ENCODE measurements at regions not wholly inside any gene's neighbourhood (a gene's known extent, or its start where the extent isn't known, plus 50 kb on each side); places are given as distances from the start of the nearest gene placed in this dataset.
A peak's percentile ranks its signal among the peaks of the same experiment; 100 is the strongest.

DNA sequence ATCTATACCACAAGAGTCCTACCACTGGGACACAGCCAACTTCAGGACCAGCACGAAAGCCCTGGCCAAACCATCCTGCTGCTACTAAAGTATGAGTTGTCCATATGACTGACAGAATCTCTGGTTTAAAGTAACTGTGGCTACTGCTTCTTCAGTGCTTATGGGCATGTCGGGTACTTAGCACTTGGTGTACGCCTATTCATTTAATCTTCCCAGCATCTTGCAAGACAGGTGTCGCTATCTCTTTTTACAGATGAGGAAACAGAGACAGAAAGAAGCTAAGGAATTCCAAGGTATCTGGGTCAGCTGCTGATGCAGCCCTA lies 203.4 kb upstream of the ID2 start:
- H3K9me3 Mint-ChIP-seq: no peaks in the 10 kb centered on the region
- TF ChIP-seq, protein P1, sequence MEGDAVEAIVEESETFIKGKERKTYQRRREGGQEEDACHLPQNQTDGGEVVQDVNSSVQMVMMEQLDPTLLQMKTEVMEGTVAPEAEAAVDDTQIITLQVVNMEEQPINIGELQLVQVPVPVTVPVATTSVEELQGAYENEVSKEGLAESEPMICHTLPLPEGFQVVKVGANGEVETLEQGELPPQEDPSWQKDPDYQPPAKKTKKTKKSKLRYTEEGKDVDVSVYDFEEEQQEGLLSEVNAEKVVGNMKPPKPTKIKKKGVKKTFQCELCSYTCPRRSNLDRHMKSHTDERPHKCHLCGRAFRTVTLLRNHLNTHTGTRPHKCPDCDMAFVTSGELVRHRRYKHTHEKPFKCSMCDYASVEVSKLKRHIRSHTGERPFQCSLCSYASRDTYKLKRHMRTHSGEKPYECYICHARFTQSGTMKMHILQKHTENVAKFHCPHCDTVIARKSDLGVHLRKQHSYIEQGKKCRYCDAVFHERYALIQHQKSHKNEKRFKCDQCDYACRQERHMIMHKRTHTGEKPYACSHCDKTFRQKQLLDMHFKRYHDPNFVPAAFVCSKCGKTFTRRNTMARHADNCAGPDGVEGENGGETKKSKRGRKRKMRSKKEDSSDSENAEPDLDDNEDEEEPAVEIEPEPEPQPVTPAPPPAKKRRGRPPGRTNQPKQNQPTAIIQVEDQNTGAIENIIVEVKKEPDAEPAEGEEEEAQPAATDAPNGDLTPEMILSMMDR (IDR thresholded peaks at IDR 0.05; ENCODE audit: unreplicated experiment in 3 of 3): no peak
- no peaks in the 10 kb centered on the region for H3K4me1 Mint-ChIP-seq
- H3K27me3 Mint-ChIP-seq (ENCODE audit: low read depth): no peaks in the 10 kb centered on the region
- no peak overlapping the region for H3K4me3 Mint-ChIP-seq
- H3K27ac Mint-ChIP-seq: peak overlapping the region in 1 of 3 experiments; percentile 70
- H3K36me3 Mint-ChIP-seq (ENCODE audit: low read depth): no peaks in the 10 kb centered on the region

DNA sequence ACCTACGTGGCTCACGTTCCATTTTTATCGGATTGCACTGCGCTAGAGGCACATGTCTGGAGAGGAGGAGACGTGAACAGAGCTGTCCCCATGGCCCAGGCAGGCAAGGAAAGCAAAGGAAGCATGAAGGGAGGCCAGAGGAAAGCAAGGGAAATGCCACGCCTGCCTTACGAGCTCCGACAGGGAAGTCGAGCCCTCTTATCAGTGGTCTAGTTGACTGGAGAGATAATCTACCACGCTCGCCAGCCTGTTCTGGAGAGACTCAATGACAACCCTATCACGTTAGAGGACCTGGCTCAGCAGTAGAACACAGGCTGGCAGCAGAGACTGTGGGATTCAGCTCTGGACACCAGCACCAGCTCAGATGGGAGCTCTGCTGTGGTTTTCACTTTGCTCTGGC lies 202.6 kb upstream of the ID2 start:
- TF ChIP-seq, protein P1 (IDR thresholded peaks at IDR 0.05; ENCODE audit: unreplicated experiment in 3 of 3): no peak
- no peaks in the 10 kb centered on the region for H3K9me3 Mint-ChIP-seq
- no peaks in the 10 kb centered on the region for H3K27me3 Mint-ChIP-seq (ENCODE audit: low read depth)
- H3K4me1 Mint-ChIP-seq: no peaks in the 10 kb centered on the region
- H3K4me3 Mint-ChIP-seq: no peak overlapping the region
- H3K27ac Mint-ChIP-seq: no peak overlapping the region
- no peaks in the 10 kb centered on the region for H3K36me3 Mint-ChIP-seq (ENCODE audit: low read depth)

DNA sequence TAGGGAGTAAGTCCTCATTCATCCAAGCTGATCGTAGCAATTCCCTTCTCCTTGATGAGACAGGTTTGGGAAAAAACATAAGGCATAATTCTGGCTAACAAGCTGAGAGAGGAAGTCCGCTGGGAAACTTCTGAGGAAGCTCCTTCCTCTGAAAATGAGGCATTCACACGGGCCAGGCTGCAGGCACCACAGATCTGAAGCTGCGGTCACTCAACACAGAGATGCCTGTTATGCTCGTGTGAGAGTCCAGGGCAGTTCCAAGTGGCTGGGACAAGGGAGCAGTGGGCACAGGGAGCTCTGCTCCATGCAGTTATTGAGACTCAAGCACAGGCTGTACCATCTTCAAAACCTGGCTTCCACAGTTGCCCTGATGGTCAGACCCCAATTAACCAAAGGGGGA lies 200.9 kb upstream of the ID2 start:
- no peaks in the 10 kb centered on the region for H3K9me3 Mint-ChIP-seq
- TF ChIP-seq, protein P1 (IDR thresholded peaks at IDR 0.05; ENCODE audit: unreplicated experiment in 3 of 3): no peak
- no peak overlapping the region for H3K4me3 Mint-ChIP-seq
- no peaks in the 10 kb centered on the region for H3K4me1 Mint-ChIP-seq
- no peaks in the 10 kb centered on the region for H3K27me3 Mint-ChIP-seq (ENCODE audit: low read depth)
- H3K27ac Mint-ChIP-seq: no peak overlapping the region
- H3K36me3 Mint-ChIP-seq (ENCODE audit: low read depth): no peaks in the 10 kb centered on the region

DNA sequence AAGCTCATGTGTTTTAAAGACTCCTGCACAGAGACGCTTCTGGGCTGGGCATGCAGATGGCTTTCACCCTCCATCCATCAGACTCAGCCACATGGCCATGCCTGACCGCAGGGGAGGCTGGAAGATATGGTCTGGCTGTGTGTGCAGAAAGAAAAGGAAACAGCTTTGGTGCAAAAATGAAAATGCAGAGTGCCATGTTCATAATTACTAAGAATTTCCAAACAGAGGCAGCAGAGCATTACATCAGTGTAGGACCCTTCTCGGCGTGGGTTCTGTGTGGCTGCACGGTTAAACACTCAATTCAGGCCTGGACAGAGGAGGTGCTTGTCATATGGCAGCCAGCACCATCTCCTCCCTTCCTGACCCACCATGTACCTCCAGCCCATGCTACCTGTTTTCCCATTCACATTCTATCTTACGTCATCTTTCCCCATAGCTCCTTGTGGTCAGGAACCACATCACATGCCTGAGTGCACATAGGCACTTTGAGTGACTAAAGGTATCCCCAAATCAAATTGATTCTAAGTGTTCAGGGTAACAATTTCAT lies 200.3 kb upstream of the ID2 start:
- H3K27me3 Mint-ChIP-seq (ENCODE audit: low read depth): no peaks in the 10 kb centered on the region
- no peaks in the 10 kb centered on the region for H3K36me3 Mint-ChIP-seq (ENCODE audit: low read depth)
- no peaks in the 10 kb centered on the region for H3K9me3 Mint-ChIP-seq
- H3K4me3 Mint-ChIP-seq: no peak overlapping the region
- H3K27ac Mint-ChIP-seq: no peak overlapping the region
- TF ChIP-seq, protein P1 (IDR thresholded peaks at IDR 0.05; ENCODE audit: unreplicated experiment in 3 of 3): no peak
- no peaks in the 10 kb centered on the region for H3K4me1 Mint-ChIP-seq

DNA sequence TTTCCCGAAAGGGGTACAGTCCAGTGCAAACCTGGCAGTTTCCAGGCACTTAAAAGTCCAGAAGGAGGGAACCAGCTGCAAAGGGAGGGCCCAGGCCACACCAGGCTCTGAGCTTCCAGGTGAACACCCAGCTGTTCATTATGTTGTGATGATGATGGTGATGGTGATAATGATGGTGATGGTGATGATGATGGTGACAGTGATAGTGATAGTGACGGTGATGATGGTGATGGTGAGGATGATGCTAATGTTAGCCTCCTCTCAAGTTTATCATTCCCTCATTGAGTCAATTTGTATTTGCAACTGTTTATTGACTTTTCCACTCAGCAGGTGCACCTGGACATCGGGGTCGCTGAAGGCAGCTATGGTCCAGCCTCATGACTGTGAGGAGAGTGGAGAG lies 199.4 kb upstream of the ID2 start:
- Mint-ChIP-seq H3K9me3 (no peaks in the 10 kb centered on the region), H3K4me3 (no peak overlapping the region), H3K27ac (no peak overlapping the region), H3K36me3 (ENCODE audit: low read depth) (no peaks in the 10 kb centered on the region), H3K4me1 (no peaks in the 10 kb centered on the region), H3K27me3 (ENCODE audit: low read depth) (no peaks in the 10 kb centered on the region)
- TF ChIP-seq, protein P1 (IDR thresholded peaks at IDR 0.05; ENCODE audit: unreplicated experiment in 3 of 3): no peak

DNA sequence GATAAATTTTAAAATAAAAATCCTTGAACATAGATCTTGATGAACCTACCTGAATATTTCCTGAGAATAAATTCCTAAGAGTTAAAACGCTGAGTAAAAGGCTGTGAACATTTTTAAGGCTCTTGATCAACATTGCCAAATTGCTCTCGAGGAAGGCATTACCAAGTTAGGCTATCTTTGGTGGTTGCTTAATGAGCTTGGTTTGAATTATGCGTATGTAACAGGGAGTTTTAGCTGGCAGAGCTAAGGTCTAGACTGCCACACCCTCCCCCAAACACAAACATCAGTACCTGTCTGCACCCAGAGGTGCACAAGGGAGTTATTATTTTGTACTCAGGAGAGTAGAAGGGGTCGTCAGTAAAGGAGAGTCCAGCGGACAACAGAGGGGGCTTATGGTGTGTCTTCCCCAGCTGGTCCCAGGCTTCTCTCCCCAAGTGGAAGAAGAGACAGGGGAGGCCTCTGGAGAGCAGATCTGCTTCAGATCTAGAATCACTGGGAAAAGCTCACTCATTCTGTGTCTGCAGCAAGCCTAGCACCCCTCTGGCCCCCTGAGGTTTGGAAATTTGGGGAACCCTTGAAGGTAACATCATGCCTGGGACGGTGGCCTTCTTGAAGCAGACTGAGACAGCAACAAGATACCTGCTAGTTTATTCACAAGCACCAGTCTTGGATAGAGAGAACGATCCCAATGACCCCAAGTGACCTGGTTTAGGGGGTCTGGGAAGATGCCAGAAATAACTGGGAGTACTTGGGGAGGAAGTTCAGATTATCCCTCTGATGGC lies 197.2 kb upstream of the ID2 start:
- no peaks in the 10 kb centered on the region for H3K9me3 Mint-ChIP-seq
- H3K36me3 Mint-ChIP-seq (ENCODE audit: low read depth): no peaks in the 10 kb centered on the region
- H3K4me1 Mint-ChIP-seq: peaks cover 7% of the 10 kb centered on the region
- no peak overlapping the region for H3K27ac Mint-ChIP-seq
- no peak overlapping the region for H3K4me3 Mint-ChIP-seq
- no peaks in the 10 kb centered on the region for H3K27me3 Mint-ChIP-seq (ENCODE audit: low read depth)
- TF ChIP-seq, protein P1 (IDR thresholded peaks at IDR 0.05; ENCODE audit: unreplicated experiment in 3 of 3): no peak

All from nephron (organoid).